HepG2 (cell line): ENCODE measurements at regions not wholly inside any gene's neighbourhood (a gene's known extent, or its start where the extent isn't known, plus 50 kb on each side); places are given as distances from the start of the nearest gene placed in this dataset.

Source experiments
- FIP1L1 ChIP-seq: fragments of 200-400 bp; formaldehyde crosslinking; IDR thresholded peaks from 2 replicates; pipeline ENCODE4 v1.6.1; 2018; ENCODE audit warnings: low read depth, mild to moderate bottlenecking, low read length, moderate library complexity, borderline replicate concordance; ENCODE audit not compliant: insufficient read depth
- GABPB1 ChIP-seq: IDR thresholded peaks from 2 replicates; pipeline ENCODE4 v1.6.1; 2016; ENCODE audit warnings: mild to moderate bottlenecking, missing genetic modification reagents, moderate library complexity, missing compliant biosample characterization
- HMGA1 ChIP-seq: sonication (generic); formaldehyde crosslinking; conservative IDR thresholded peaks from 2 replicates; pipeline ENCODE4 v1.4.0; 2020; ENCODE audit warnings: missing genetic modification reagents
- MLLT10 ChIP-seq: sonication (generic); formaldehyde crosslinking; IDR thresholded peaks from 2 replicates; pipeline ENCODE4 v1.4.0; 2020; ENCODE audit warnings: missing genetic modification reagents
- MTF1 ChIP-seq: sonication (generic); formaldehyde crosslinking; IDR thresholded peaks from 2 replicates; pipeline ENCODE4 v1.5.0; 2020; ENCODE audit warnings: missing genetic modification reagents
- RARA ChIP-seq: IDR thresholded peaks from 2 replicates; pipeline ENCODE4 v1.6.1; 2016; ENCODE audit warnings: missing genetic modification reagents, missing compliant biosample characterization
- RBFOX2 ChIP-seq: fragments of 200-400 bp; formaldehyde crosslinking; IDR thresholded peaks from 2 replicates; pipeline ENCODE4 v1.6.1; 2017; ENCODE audit warnings: low read depth, mild to moderate bottlenecking, low read length
- RNF2 ChIP-seq: fragments of 450-650 bp; conservative IDR thresholded peaks from 2 replicates; pipeline ENCODE4 v1.6.1; 2016; ENCODE audit warnings: low read depth
- RXRB ChIP-seq: IDR thresholded peaks from 2 replicates; pipeline ENCODE4 v1.6.1; 2016; ENCODE audit warnings: borderline replicate concordance, missing genetic modification reagents, missing compliant biosample characterization
- SATB2 ChIP-seq: sonication (generic); formaldehyde crosslinking; IDR thresholded peaks from 2 replicates; pipeline ENCODE4 v1.5.0; 2020; ENCODE audit warnings: missing genetic modification reagents
- SMARCE1 ChIP-seq: fragments of 450-650 bp; IDR thresholded peaks from 2 replicates; pipeline ENCODE4 v1.6.1; 2017; ENCODE audit warnings: borderline replicate concordance
- SP5 ChIP-seq: IDR thresholded peaks from 2 replicates; pipeline ENCODE4 v1.6.1; 2016; ENCODE audit warnings: low read depth, borderline replicate concordance
- ZBTB21 ChIP-seq: sonication (generic); formaldehyde crosslinking; IDR thresholded peaks from 2 replicates; pipeline ENCODE4 v1.4.0; 2020; ENCODE audit warnings: missing genetic modification reagents
- ZNF20 ChIP-seq: sonication (generic); formaldehyde crosslinking; IDR thresholded peaks from 2 replicates; pipeline ENCODE4 v1.4.0; 2020; ENCODE audit warnings: mild to moderate bottlenecking, moderate library complexity, missing genetic modification reagents
- ZNF205 ChIP-seq: IDR thresholded peaks from 2 replicates; pipeline ENCODE4 v1.6.1; 2018; ENCODE audit warnings: missing biosample characterization, missing genetic modification reagents
- ZNF207 ChIP-seq: fragments of 450-650 bp; IDR thresholded peaks from 2 replicates; pipeline ENCODE4 v1.6.1; 2016; ENCODE audit warnings: antibody characterized with exemption, borderline replicate concordance
- ZNF382 ChIP-seq: sonication (generic); formaldehyde crosslinking; IDR thresholded peaks from 2 replicates; pipeline ENCODE4 v1.5.0; 2020; ENCODE audit warnings: missing genetic modification reagents, mild to moderate bottlenecking, borderline replicate concordance
- ZNF556 ChIP-seq: sonication (generic); formaldehyde crosslinking; IDR thresholded peaks from 2 replicates; pipeline ENCODE4 v1.4.0; 2020; ENCODE audit warnings: mild to moderate bottlenecking, missing genetic modification reagents, borderline replicate concordance
- ZNF567 ChIP-seq: sonication (generic); formaldehyde crosslinking; IDR thresholded peaks from 2 replicates; pipeline ENCODE4 v1.8.1; 2023; ENCODE audit warnings: mild to moderate bottlenecking, missing genetic modification reagents, borderline replicate concordance
- ZNF709 ChIP-seq: sonication (generic); formaldehyde crosslinking; IDR thresholded peaks from 2 replicates; pipeline ENCODE4 v1.5.0; 2020; ENCODE audit warnings: mild to moderate bottlenecking, missing genetic modification reagents
- ZNF780A ChIP-seq: sonication (generic); formaldehyde crosslinking; IDR thresholded peaks from 2 replicates; pipeline ENCODE4 v1.8.0; 2022; ENCODE audit warnings: mild to moderate bottlenecking, missing genetic modification reagents, moderate library complexity
- TF ChIP-seq, protein P1 (sequence below): IDR thresholded peaks from 2 replicates; pipeline ENCODE4 v1.6.1; 2016; ENCODE audit warnings: low read depth, control low read depth
- TF ChIP-seq, protein P2 (sequence below): sonication (generic); formaldehyde crosslinking; IDR thresholded peaks from 2 replicates; pipeline ENCODE4 v1.8.1; 2023; ENCODE audit warnings: mild to moderate bottlenecking, missing genetic modification reagents, borderline replicate concordance
- TF ChIP-seq, protein P3 (sequence below): sonication (generic); IDR thresholded peaks from 2 replicates; pipeline ENCODE4 v1.6.1; 2016; ENCODE audit warnings: low read depth, borderline replicate concordance
- TF ChIP-seq, protein P4 (sequence below): sonication (generic); formaldehyde crosslinking; IDR thresholded peaks from 2 replicates; pipeline ENCODE4 v1.8.0; 2022; ENCODE audit warnings: low read depth, missing genetic modification reagents
- TF ChIP-seq, protein P5 (sequence below): sonication (generic); formaldehyde crosslinking; IDR thresholded peaks from 2 replicates; pipeline ENCODE4 v1.5.0; 2020; ENCODE audit warnings: missing genetic modification reagents

DNA sequence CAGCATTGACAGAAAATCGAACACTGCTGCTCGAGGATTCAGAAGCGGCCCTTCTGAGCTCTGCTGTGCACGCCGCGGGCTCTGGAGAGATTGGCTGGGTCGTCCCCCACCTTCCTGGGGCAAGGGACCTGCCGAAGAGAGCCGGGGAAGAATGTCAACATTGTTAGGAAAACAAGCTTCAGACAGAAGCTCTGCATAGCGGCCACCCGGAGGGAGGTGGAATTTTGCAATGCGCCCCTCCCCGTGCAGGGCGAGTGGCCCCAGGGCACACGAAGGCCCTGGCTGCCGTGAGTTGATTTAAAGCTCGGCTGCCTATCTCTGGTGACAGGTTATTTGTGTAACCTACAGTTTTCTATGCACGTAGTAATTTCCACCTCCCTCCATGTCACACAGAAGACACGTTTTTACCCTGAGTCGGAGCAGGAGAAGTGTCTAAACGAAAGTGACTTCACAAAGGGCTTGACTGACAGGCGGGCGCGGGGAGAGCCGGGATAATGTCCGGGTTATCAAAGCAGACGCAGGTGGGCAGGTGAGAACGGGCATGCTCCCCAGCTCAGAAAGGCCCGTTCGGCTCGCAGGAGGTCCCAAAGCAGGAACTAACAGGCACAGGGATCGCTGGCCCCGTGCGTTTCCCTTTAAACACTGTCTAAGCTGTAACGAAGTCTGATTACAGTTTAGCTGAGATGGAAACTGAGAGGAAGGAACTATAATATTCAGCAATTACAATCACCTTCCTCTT, 84.6 kb downstream of the PDGFA start (continued):
- TF ChIP-seq RXRB (peak; percentile 50; the same call in 1 of the 2 replicates), SMARCE1 (no peak), ZNF556 (CRISPR knock-in tag) (no peak), GABPB1 (CRISPR knock-in tag) (peak; percentile 35; the same call in 1 of the 2 replicates), ZNF205 (peak; percentile 50; the same call in 1 of the 2 replicates), MTF1 (CRISPR knock-in tag) (no peak), RARA (CRISPR knock-in tag) (peak; percentile 27; the same call in 1 of the 2 replicates), FIP1L1 (no peak), SATB2 (CRISPR knock-in tag) (no peak), ZNF207 (no peak), HMGA1 (CRISPR knock-in tag) (no peak), ZBTB21 (CRISPR knock-in tag) (no peak), SP5 (CRISPR knock-in tag) (peak; percentile 81), ZNF780A (CRISPR knock-in tag) (peak; percentile 75; the same call in 1 of the 2 replicates), ZNF709 (CRISPR knock-in tag) (no peak; the same call in 1 of the 2 replicates), ZNF382 (CRISPR knock-in tag) (no peak), ZNF567 (no peak), RBFOX2 (no peak; the same call in 1 of the 2 replicates), MLLT10 (no peak), ZNF20 (no peak), RNF2 (no peak)
- TF ChIP-seq, protein P1, sequence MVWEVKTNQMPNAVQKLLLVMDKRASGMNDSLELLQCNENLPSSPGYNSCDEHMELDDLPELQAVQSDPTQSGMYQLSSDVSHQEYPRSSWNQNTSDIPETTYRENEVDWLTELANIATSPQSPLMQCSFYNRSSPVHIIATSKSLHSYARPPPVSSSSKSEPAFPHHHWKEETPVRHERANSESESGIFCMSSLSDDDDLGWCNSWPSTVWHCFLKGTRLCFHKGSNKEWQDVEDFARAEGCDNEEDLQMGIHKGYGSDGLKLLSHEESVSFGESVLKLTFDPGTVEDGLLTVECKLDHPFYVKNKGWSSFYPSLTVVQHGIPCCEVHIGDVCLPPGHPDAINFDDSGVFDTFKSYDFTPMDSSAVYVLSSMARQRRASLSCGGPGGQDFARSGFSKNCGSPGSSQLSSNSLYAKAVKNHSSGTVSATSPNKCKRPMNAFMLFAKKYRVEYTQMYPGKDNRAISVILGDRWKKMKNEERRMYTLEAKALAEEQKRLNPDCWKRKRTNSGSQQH (CRISPR knock-in tag) = no peak
- TF ChIP-seq, protein P2, sequence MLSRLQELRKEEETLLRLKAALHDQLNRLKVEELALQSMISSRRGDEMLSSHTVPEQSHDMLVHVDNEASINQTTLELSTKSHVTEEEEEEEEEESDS (CRISPR knock-in tag) = no peak
- TF ChIP-seq, protein P3, sequence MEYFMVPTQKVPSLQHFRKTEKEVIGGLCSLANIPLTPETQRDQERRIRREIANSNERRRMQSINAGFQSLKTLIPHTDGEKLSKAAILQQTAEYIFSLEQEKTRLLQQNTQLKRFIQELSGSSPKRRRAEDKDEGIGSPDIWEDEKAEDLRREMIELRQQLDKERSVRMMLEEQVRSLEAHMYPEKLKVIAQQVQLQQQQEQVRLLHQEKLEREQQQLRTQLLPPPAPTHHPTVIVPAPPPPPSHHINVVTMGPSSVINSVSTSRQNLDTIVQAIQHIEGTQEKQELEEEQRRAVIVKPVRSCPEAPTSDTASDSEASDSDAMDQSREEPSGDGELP = peak; percentile 4; the same call in 1 of the 2 replicates
- TF ChIP-seq, protein P4, sequence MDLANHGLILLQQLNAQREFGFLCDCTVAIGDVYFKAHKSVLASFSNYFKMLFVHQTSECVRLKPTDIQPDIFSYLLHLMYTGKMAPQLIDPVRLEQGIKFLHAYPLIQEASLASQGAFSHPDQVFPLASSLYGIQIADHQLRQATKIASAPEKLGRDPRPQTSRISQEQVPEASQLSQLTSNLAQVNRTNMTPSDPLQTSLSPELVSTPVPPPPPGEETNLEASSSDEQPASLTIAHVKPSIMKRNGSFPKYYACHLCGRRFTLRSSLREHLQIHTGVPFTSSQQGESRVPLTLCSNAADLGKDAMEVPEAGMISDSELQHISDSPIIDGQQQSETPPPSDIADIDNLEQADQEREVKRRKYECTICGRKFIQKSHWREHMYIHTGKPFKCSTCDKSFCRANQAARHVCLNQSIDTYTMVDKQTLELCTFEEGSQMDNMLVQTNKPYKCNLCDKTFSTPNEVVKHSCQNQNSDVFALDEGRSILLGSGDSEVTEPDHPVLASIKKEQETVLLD = no peak
- TF ChIP-seq, protein P5, sequence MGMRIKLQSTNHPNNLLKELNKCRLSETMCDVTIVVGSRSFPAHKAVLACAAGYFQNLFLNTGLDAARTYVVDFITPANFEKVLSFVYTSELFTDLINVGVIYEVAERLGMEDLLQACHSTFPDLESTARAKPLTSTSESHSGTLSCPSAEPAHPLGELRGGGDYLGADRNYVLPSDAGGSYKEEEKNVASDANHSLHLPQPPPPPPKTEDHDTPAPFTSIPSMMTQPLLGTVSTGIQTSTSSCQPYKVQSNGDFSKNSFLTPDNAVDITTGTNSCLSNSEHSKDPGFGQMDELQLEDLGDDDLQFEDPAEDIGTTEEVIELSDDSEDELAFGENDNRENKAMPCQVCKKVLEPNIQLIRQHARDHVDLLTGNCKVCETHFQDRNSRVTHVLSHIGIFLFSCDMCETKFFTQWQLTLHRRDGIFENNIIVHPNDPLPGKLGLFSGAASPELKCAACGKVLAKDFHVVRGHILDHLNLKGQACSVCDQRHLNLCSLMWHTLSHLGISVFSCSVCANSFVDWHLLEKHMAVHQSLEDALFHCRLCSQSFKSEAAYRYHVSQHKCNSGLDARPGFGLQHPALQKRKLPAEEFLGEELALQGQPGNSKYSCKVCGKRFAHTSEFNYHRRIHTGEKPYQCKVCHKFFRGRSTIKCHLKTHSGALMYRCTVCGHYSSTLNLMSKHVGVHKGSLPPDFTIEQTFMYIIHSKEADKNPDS (CRISPR knock-in tag) = no peak
